ENCODE measurements at regions not wholly inside any gene's neighbourhood (a gene's known extent, or its start where the extent isn't known, plus 50 kb on each side); places are given as distances from the start of the nearest gene placed in this dataset.

GRCh38 chr1:182198006-182198605 is 136.6 kb upstream of the ZNF648 start:
- DNase-seq = no peak
- Histone ChIP-seq H3K9ac (ENCODE audit: insufficient read depth in 1 of 2, low read length in 2 of 2) (no peak overlapping the region), H3K9me3 (ENCODE audit: control insufficient read depth in 4 of 4, insufficient read depth in 3 of 4, low read length in 3 of 4) (no peaks in the 10 kb centered on the region), H3K27me3 (ENCODE audit: control insufficient read depth in 3 of 3, insufficient read depth in 3 of 3, low read length in 2 of 3) (no peaks in the 10 kb centered on the region), H3K4me3 (no peak overlapping the region), H3K36me3 (ENCODE audit: control insufficient read depth in 4 of 4, insufficient read depth in 4 of 4, low read length in 4 of 4) (no peaks in the 10 kb centered on the region), H3K27ac (ENCODE audit: low read depth in 1 of 2, low read length in 1 of 2) (no peak overlapping the region), H3K4me1 (ENCODE audit: control insufficient read depth in 5 of 5, insufficient read depth in 5 of 5, low read length in 5 of 5) (peaks cover 0 to 10% (median 3%) of the 10 kb centered on the region in 5 donors)
- no peak for ATAC-seq (ENCODE audit: insufficient read depth, low FRiP score)
- no peak for TF ChIP-seq CTCF (IDR thresholded peaks at IDR 0.05; ENCODE audit: control extremely low read depth, extremely low read depth)
- WGBS, 2 donors = 62 to 66% methylated on average over 4 of the region's 4 CpGs

DNA sequence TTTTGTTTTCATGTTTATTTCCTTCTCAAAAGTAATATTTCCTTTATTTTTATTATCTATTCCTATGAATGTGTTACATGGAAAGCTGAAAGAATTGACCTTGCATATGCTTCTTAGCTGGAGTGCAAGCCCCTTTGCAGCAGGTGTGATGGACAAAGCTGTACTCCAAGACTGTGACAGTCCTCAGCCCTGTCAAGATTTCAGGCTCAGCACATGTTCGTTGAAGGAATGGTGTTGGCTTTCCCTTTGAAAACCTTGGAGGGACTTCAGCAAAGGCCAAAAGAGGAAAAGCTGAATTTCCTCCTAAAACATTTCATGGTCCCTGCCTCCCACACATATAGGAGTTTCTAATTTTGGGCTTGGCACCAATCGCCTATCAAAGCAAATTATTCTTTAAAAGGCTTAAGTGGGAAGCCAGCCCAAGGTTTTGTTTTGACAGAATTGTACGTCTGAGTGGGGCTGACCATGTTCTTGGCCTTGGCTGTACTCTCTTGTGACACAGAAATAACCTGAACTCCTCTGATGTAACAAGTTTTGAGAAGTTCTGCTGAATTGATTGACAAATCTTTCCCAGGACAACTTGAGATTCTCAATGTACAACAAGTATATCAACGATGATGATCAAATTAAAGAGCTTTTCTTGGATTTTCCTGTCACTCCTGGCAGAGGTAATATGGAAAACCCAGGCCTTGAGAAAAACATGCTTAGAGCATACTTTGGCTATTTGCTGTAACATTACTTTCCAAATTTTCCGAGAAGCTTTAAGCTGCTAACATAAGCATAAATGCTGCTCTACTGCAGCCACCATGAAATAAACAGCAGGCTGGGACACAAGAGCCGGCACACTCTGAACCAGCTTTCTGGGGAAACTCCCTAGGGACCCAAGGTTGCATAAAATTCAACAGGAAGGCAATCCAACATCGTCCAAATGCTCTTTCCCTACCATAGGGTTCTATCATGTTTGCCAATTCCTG is 135.7 kb upstream of the ZNF648 start:
- no peak for ATAC-seq (ENCODE audit: insufficient read depth, low FRiP score)
- H3K27ac ChIP-seq (ENCODE audit: low read depth in 1 of 2, low read length in 1 of 2) = peak overlapping the region; percentile 23 to 53
- no peak for TF ChIP-seq CTCF (IDR thresholded peaks at IDR 0.05; ENCODE audit: control extremely low read depth, extremely low read depth)
- no peak overlapping the region for H3K9ac ChIP-seq (ENCODE audit: insufficient read depth in 1 of 2, low read length in 2 of 2)
- H3K4me1 ChIP-seq (ENCODE audit: control insufficient read depth in 5 of 5, insufficient read depth in 5 of 5, low read length in 5 of 5) = peaks cover 0 to 10% (median 3%) of the 10 kb centered on the region in 5 donors
- 39 to 52% methylated on average over 7 of the region's 7 CpGs for WGBS, 2 donors
- no peaks in the 10 kb centered on the region for H3K27me3 ChIP-seq (ENCODE audit: control insufficient read depth in 3 of 3, insufficient read depth in 3 of 3, low read length in 2 of 3)
- H3K9me3 ChIP-seq (ENCODE audit: control insufficient read depth in 4 of 4, insufficient read depth in 3 of 4, low read length in 3 of 4) = no peaks in the 10 kb centered on the region
- DNase-seq = peak in 2 of 3 donors; percentile 17 to 30
- H3K4me3 ChIP-seq = no peak overlapping the region
- no peaks in the 10 kb centered on the region for H3K36me3 ChIP-seq (ENCODE audit: control insufficient read depth in 4 of 4, insufficient read depth in 4 of 4, low read length in 4 of 4)

GRCh38 chr1:182195733-182196132 is 134.2 kb upstream of the ZNF648 start:
- H3K4me1 ChIP-seq (ENCODE audit: control insufficient read depth in 5 of 5, insufficient read depth in 5 of 5, low read length in 5 of 5) = peaks cover 0 to 10% (median 5%) of the 10 kb centered on the region in 5 donors
- H3K36me3 ChIP-seq (ENCODE audit: control insufficient read depth in 4 of 4, insufficient read depth in 4 of 4, low read length in 4 of 4) = no peaks in the 10 kb centered on the region
- WGBS, 2 donors = 91 to 93% methylated on average over 1 of the region's 1 CpG
- no peak for ATAC-seq (ENCODE audit: insufficient read depth, low FRiP score)
- TF ChIP-seq CTCF (IDR thresholded peaks at IDR 0.05; ENCODE audit: control extremely low read depth, extremely low read depth) = no peak
- H3K9me3 ChIP-seq (ENCODE audit: control insufficient read depth in 4 of 4, insufficient read depth in 3 of 4, low read length in 3 of 4) = no peaks in the 10 kb centered on the region
- no peak overlapping the region for H3K27ac ChIP-seq (ENCODE audit: low read depth in 1 of 2, low read length in 1 of 2)
- H3K9ac ChIP-seq (ENCODE audit: insufficient read depth in 1 of 2, low read length in 2 of 2) = no peak overlapping the region
- no peak for DNase-seq
- no peak overlapping the region for H3K4me3 ChIP-seq
- no peaks in the 10 kb centered on the region for H3K27me3 ChIP-seq (ENCODE audit: control insufficient read depth in 3 of 3, insufficient read depth in 3 of 3, low read length in 2 of 3)

Measured in lung (tissue), 11 donors.